ENCODE measurements at regions not wholly inside any gene's neighbourhood (a gene's known extent, or its start where the extent isn't known, plus 50 kb on each side); places are given as distances from the start of the nearest gene placed in this dataset.

DNA sequence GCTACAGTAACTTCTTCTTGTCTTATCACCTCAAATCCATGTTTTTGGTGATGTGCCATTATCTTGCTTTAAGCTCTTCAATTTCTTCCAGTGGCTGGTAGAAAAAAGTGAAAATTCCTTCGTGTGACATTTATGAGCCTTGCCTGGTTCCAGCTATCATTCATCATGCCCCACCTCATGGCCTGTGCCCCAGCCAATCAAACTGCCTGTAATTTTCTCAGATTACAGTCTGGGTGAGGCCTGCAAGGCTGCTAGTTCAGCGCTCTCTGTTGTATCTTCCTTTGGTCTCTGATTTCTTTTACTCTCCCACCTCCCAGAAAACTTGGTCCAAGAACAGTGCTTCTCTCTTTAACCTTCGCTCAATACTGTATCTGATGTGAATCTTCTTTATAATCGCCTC lies 249.3 kb upstream of the ZNF717 start:
- Histone ChIP-seq H4K8ac (ENCODE audit: extremely low read depth, insufficient read depth, low read length) (no peak overlapping the region; the same call in 1 of the 2 replicates), H2BK120ac (replicated peaks; ENCODE audit: low read depth, low read length) (no peak overlapping the region), H2BK20ac (ENCODE audit: low read length) (peak overlapping the region; percentile 69; the same call in 1 of the 2 replicates), H4K5ac (ENCODE audit: insufficient read length, low read depth, low read length) (no peak overlapping the region), H3K4me1 (replicated peaks in 1 of 4; ENCODE audit: control insufficient read depth in 3 of 4, insufficient read depth in 4 of 4, low read length in 3 of 4) (peaks cover 2 to 15% (median 11%) of the 10 kb centered on the region in 4 experiments; a peak in 6 of 7 replicates), H3K27ac (ENCODE audit: low read depth, low read length) (no peak overlapping the region), H4K91ac (replicated peaks; ENCODE audit: insufficient read length, low read length) (peak overlapping the region; percentile 65), H3K4me2 (ENCODE audit: insufficient read depth in 1 of 2, low read depth in 2 of 2, low read length in 2 of 2) (no peak overlapping the region), H3K56ac (replicated peaks; ENCODE audit: insufficient read length, low read depth, low read length) (no peak overlapping the region), H3K9me3 (ENCODE audit: insufficient read depth in 2 of 2, low read depth in 1 of 2, low read length in 1 of 2) (no peaks in the 10 kb centered on the region; a peak in 1 of 4 replicates), H3K23ac (ENCODE audit: insufficient read length) (no peak overlapping the region), H2AK5ac (ENCODE audit: low read depth, low read length) (0 out of 2 replicates have a peak overlapping the region, but pooled peaks have one; percentile 8), H3K36me3 (ENCODE audit: control insufficient read depth in 2 of 4, insufficient read depth in 4 of 4, low read length in 3 of 4) (no peaks in the 10 kb centered on the region; a peak in 1 of 8 replicates), H3K27me3 (replicated peaks in 1 of 4; ENCODE audit: control insufficient read depth in 3 of 4, extremely low read depth in 1 of 4, insufficient read depth in 3 of 4, low read length in 3 of 4) (no peaks in the 10 kb centered on the region), H3K79me2 (ENCODE audit: control insufficient read depth in 1 of 2, insufficient read depth in 2 of 2, low read length in 2 of 2) (no peaks in the 10 kb centered on the region), H2BK12ac (ENCODE audit: low read depth, low read length) (0 out of 2 replicates have a peak overlapping the region, but pooled peaks have one; percentile 27), H4K20me1 (replicated peaks in 1 of 2; ENCODE audit: control insufficient read depth in 1 of 2, insufficient read depth in 2 of 2, low read length in 2 of 2) (no peaks in the 10 kb centered on the region), H3K18ac (ENCODE audit: extremely low read depth, low read length) (peak overlapping the region; percentile 80; the same call in 1 of the 2 replicates), H2BK5ac (ENCODE audit: low read depth, low read length) (peak overlapping the region; percentile 24; the same call in 1 of the 2 replicates), H3K4me3 (ENCODE audit: extremely low read depth in 1 of 4, insufficient read depth in 2 of 4, low read depth in 3 of 4, low read length in 4 of 4) (no peak overlapping the region), H3K23me2 (ENCODE audit: low read depth, low read length) (peaks cover 3% of the 10 kb centered on the region; the same call in 1 of the 2 replicates), H3K4ac (replicated peaks; ENCODE audit: insufficient read length, low read depth, low read length) (peak overlapping the region; percentile 78), H2AFZ (ENCODE audit: low read length) (no peak overlapping the region), H2BK15ac (ENCODE audit: low read length) (no peak overlapping the region), H3K9ac (replicated peaks in 1 of 4; ENCODE audit: extremely low read depth in 1 of 4, low read depth in 3 of 4, low read length in 3 of 4) (no peak overlapping the region), H3K14ac (ENCODE audit: insufficient read length) (no peak overlapping the region), H3K79me1 (ENCODE audit: low read depth, low read length) (no peaks in the 10 kb centered on the region; the same call in 1 of the 2 replicates)
- CTCF ChIA-PET (ENCODE audit: partially characterized antibody): interaction anchor here (1.2 to 6.8 kb wide), 4 partner anchors 9 to 275 kb away, joined by 3 to 38 read pairs (median 11); no protein-coding TSS in a partner anchor
- DNase-seq (ENCODE audit: low read depth in 1 of 2, low spot score in 2 of 2) (no peak), FAIRE-seq (peak; percentile 28)
- TF ChIP-seq, protein P1, sequence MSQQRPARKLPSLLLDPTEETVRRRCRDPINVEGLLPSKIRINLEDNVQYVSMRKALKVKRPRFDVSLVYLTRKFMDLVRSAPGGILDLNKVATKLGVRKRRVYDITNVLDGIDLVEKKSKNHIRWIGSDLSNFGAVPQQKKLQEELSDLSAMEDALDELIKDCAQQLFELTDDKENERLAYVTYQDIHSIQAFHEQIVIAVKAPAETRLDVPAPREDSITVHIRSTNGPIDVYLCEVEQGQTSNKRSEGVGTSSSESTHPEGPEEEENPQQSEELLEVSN (IDR thresholded peaks at IDR 0.05): 0 out of 2 replicates have a peak, but pooled peaks have one; percentile 34
- TF ChIP-seq, protein P2, sequence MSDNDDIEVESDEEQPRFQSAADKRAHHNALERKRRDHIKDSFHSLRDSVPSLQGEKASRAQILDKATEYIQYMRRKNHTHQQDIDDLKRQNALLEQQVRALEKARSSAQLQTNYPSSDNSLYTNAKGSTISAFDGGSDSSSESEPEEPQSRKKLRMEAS (IDR thresholded peaks at IDR 0.05): peak; percentile 62
- TF ChIP-seq CBX8 (IDR thresholded peaks at IDR 0.05; ENCODE audit: borderline replicate concordance, low read depth, low read length): no peak
- TF ChIP-seq, protein P3, sequence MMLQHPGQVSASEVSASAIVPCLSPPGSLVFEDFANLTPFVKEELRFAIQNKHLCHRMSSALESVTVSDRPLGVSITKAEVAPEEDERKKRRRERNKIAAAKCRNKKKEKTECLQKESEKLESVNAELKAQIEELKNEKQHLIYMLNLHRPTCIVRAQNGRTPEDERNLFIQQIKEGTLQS (IDR thresholded peaks at IDR 0.05; ENCODE audit: insufficient read depth, low read depth, low read length): no peak
- 74% methylated on average over 4 of the region's 4 CpGs; no CpG with 5 or more reads in 1 of the 2 experiments for WGBS, 2 experiments (ENCODE audit: extremely low coverage in 1 of 2, insufficient coverage in 1 of 2, insufficient read length in 1 of 2, insufficient replicate concordance in 2 of 2, low coverage in 1 of 2, low lambda C conversion rate in 2 of 2, missing lambda C conversion rate in 1 of 2)
- POLR2A ChIA-PET (ENCODE audit: partially characterized antibody): interaction anchor here (2.7 kb wide), 1 partner anchor 10 kb away, joined by 14 read pairs; no protein-coding TSS in a partner anchor

Measured in H1 (cell line).